Neutrophil (primary cell): ENCODE measurements at regions not wholly inside any gene's neighbourhood (a gene's known extent, or its start where the extent isn't known, plus 50 kb on each side); places are given as distances from the start of the nearest gene placed in this dataset.

ENCODE experiments used
- H3K27ac ChIP-seq: fragments of 200-600 bp; sonication (generic); 2 replicates; pipeline ENCODE4 v1.5.1; 2016; ENCODE audit warnings: mild to moderate bottlenecking, moderate library complexity
- H3K27me3 ChIP-seq: fragments of 200-600 bp; sonication (generic); 2 replicates; pipeline ENCODE4 v1.6.0; 2016; ENCODE audit warnings: mild to moderate bottlenecking
- H3K36me3 ChIP-seq: fragments of 200-600 bp; sonication (generic); 2 replicates; pipeline ENCODE4 v1.5.1; 2017
- H3K4me1 ChIP-seq, 2 experiments: fragments of 200-600 bp in 1 of 2; sonication (generic) in 1 of 2; 1 replicate in 1 of 2; 2 replicates in 1 of 2; pipeline versions ENCODE4 v1.5.1 to v1.6.1; 2013 to 2016; ENCODE audit warnings: low read depth in 1 of 2, low read length in 1 of 2, mild to moderate bottlenecking in 1 of 2, moderate library complexity in 1 of 2; ENCODE audit not compliant: control insufficient read depth in 1 of 2, insufficient read depth in 1 of 2
- H3K4me3 ChIP-seq, 2 experiments: fragments of 200-600 bp in 1 of 2; sonication (generic) in 1 of 2; 1 replicate in 1 of 2; 2 replicates in 1 of 2; pipeline ENCODE4 v1.5.1; 2013 to 2016; ENCODE audit warnings: low read depth in 1 of 2, low read length in 1 of 2, mild to moderate bottlenecking in 1 of 2, moderate library complexity in 1 of 2
- H3K9me3 ChIP-seq: fragments of 200-600 bp; sonication (generic); 2 replicates; pipeline ENCODE4 v1.5.1; 2016
- CTCF ChIP-seq: fragments of 200-600 bp; sonication (generic); IDR thresholded peaks from 2 replicates; pipeline ENCODE4 v1.5.1; 2016; ENCODE audit warnings: antibody characterized with exemption

- Histone ChIP-seq H3K4me1 (peaks cover 7% of the 10 kb centered on the region in 2 experiments), H3K36me3 (no peaks in the 10 kb centered on the region), H3K4me3 (no peak overlapping the region), H3K27me3 (no peaks in the 10 kb centered on the region), H3K27ac (no peak overlapping the region), H3K9me3 (no peaks in the 10 kb centered on the region)
- no peak for TF ChIP-seq CTCF
These were observed 50.2 kb upstream of the SLC30A5 start for GRCh38 chr5:69043655-69043996.
